SK-N-SH (cell line): ENCODE measurements at regions not wholly inside any gene's neighbourhood (a gene's known extent, or its start where the extent isn't known, plus 50 kb on each side); places are given as distances from the start of the nearest gene placed in this dataset.

ENCODE experiments used
- CTCF ChIA-PET: fragments of 300-600, 350-600 bp; formaldehyde crosslinking; extraction: SDS; loops from one replicate; lab custom pipeline; 2021; lab: Yijun Ruan, JAX
- POLR2A ChIA-PET: fragments of 350-600 bp; sonication (Branson Sonifier 250); formaldehyde crosslinking; extraction: SDS; loops from one replicate; lab custom pipeline; 2020; ENCODE audit warnings: antibody characterized with exemption, inconsistent platforms; lab: Yijun Ruan, JAX
- DNase-seq: peaks from one replicate; pipeline ENCODE4 v3.0.0; 2012
- H2AFZ ChIP-seq: fragments of 200-600 bp; sonication (generic); 2 replicates; pipeline ENCODE4 v1.8.1; 2016; ENCODE audit warnings: antibody characterized with exemption, mild to moderate bottlenecking, low read depth
- H3F3A ChIP-seq: fragments of 200-600 bp; sonication (generic); replicated peaks from 2 replicates; pipeline ENCODE3; 2016; ENCODE audit warnings: antibody characterized with exemption, mild to moderate bottlenecking; ENCODE audit not compliant: insufficient read depth
- H3K27ac ChIP-seq, 2 experiments: fragments of 200-500 bp in 1 of 2; fragments of 200-600 bp in 1 of 2; sonication (Bioruptor generic) in 1 of 2; sonication (generic), shearing (Covaris generic) in 1 of 2; 2 replicates each; pipeline versions ENCODE4 v1.5.1 to v1.6.1; 2014 to 2016; ENCODE audit warnings: low read depth in 2 of 2, inconsistent platforms in 1 of 2, low read length in 1 of 2, mild to moderate bottlenecking in 1 of 2, mixed read lengths in 1 of 2
- H3K27me3 ChIP-seq: fragments of 200-600 bp; sonication (generic), shearing (Covaris generic); 2 replicates; pipeline ENCODE4 v1.6.1; 2016; ENCODE audit warnings: mixed run types; ENCODE audit not compliant: insufficient read depth
- H3K36me3 ChIP-seq, 2 experiments: fragments of 200-500 bp in 1 of 2; fragments of 200-600 bp in 1 of 2; sonication (Bioruptor generic) in 1 of 2; sonication (generic) in 1 of 2; replicated peaks in 1 of 2; 2 replicates each; pipeline versions ENCODE3 to v1.5.1; 2014 to 2016; ENCODE audit warnings: low read length in 1 of 2, mild to moderate bottlenecking in 1 of 2; ENCODE audit not compliant: insufficient read depth in 2 of 2, control insufficient read depth in 1 of 2
- H3K4me1 ChIP-seq, 2 experiments: fragments of 200-500 bp in 1 of 2; fragments of 200-600 bp in 1 of 2; sonication (Bioruptor generic) in 1 of 2; sonication (generic), shearing (Covaris generic) in 1 of 2; 2 replicates each; pipeline versions ENCODE4 v1.5.1 to v1.6.1; 2014 to 2016; ENCODE audit warnings: low read depth in 1 of 2, low read length in 1 of 2, mixed run types in 1 of 2; ENCODE audit not compliant: insufficient read depth in 2 of 2, control insufficient read depth in 1 of 2
- H3K4me2 ChIP-seq: fragments of 200-600 bp; sonication (generic), shearing (Covaris generic); 2 replicates; pipeline ENCODE4 v1.6.1; 2017; ENCODE audit warnings: mixed run types
- H3K4me3 ChIP-seq, 2 experiments: fragments of 200-500 bp in 1 of 2; fragments of 200-600 bp in 1 of 2; sonication (Bioruptor generic) in 1 of 2; sonication (generic), shearing (Covaris generic) in 1 of 2; 2 replicates each; pipeline versions ENCODE4 v1.5.1 to v1.8.1; 2014 to 2016; ENCODE audit warnings: low read depth in 2 of 2, inconsistent platforms in 1 of 2, low read length in 1 of 2, mild to moderate bottlenecking in 1 of 2, mixed read lengths in 1 of 2, moderate library complexity in 1 of 2
- H3K79me2 ChIP-seq: fragments of 200-600 bp; sonication (generic); 2 replicates; pipeline ENCODE4 v1.8.1; 2017; ENCODE audit warnings: mild to moderate bottlenecking; ENCODE audit not compliant: insufficient read depth
- H3K9ac ChIP-seq: fragments of 200-600 bp; sonication (generic); 2 replicates; pipeline ENCODE4 v1.6.1; 2017; ENCODE audit warnings: mixed run types
- H3K9me2 ChIP-seq: fragments of 200-600 bp; sonication (generic); 2 replicates; pipeline ENCODE4 v1.6.1; 2017; ENCODE audit warnings: mixed run types
- H3K9me3 ChIP-seq: fragments of 200-600 bp; sonication (generic); 2 replicates; pipeline ENCODE4 v1.6.1; 2017; ENCODE audit warnings: mixed run types, mild to moderate bottlenecking, moderate library complexity
- H4K20me1 ChIP-seq: fragments of 200-600 bp; sonication (generic); 2 replicates; pipeline ENCODE4 v1.6.1; 2017; ENCODE audit warnings: mild to moderate bottlenecking, mixed run types; ENCODE audit not compliant: insufficient read depth
- ELF1 ChIP-seq: IDR thresholded peaks from 2 replicates; pipeline ENCODE4 v1.4.0; 2012
- EP300 ChIP-seq, 2 experiments: IDR thresholded peaks; 2 replicates each; pipeline versions ENCODE4 v1.4.0 to v1.6.1; 2012; ENCODE audit warnings: borderline replicate concordance in 1 of 2, low read depth in 1 of 2, low read length in 1 of 2
- EZH2phosphoT487 ChIP-seq: fragments of 200-600 bp; sonication (generic); IDR thresholded peaks from 2 replicates; pipeline ENCODE4 v1.6.1; 2017; ENCODE audit warnings: low read depth, mixed run types, mild to moderate bottlenecking, antibody characterized with exemption, moderate library complexity, borderline replicate concordance
- FOXM1 ChIP-seq: IDR thresholded peaks from 2 replicates; pipeline ENCODE4 v1.4.0; 2012; ENCODE audit warnings: low read depth, mild to moderate bottlenecking
- GATA2 ChIP-seq: sonication (generic); formaldehyde crosslinking; IDR thresholded peaks from 2 replicates; pipeline ENCODE4 v1.5.0; 2020; ENCODE audit warnings: mild to moderate bottlenecking, missing genetic modification reagents
- JUND ChIP-seq: IDR thresholded peaks from 2 replicates; pipeline ENCODE4 v1.4.0; 2012
- MEF2A ChIP-seq: IDR thresholded peaks from 2 replicates; pipeline ENCODE4 v1.4.0; 2012; ENCODE audit warnings: low read depth, borderline replicate concordance
- MXI1 ChIP-seq: IDR thresholded peaks from 2 replicates; pipeline ENCODE4 v1.6.1; 2012; ENCODE audit warnings: mild to moderate bottlenecking, low read depth, low read length, improper control_type of control experiment
- NFIC ChIP-seq: IDR thresholded peaks from 2 replicates; pipeline ENCODE4 v1.4.0; 2012; ENCODE audit warnings: borderline replicate concordance
- NRF1 ChIP-seq: IDR thresholded peaks from 2 replicates; pipeline ENCODE4 v1.6.1; 2012; ENCODE audit warnings: low read depth, mild to moderate bottlenecking, low read length
- POLR2AphosphoS5 ChIP-seq: IDR thresholded peaks from 2 replicates; pipeline ENCODE4 v1.6.1; 2012; ENCODE audit warnings: low read depth, low read length
- RCOR1 ChIP-seq: fragments of 150-350 bp; IDR thresholded peaks from 2 replicates; pipeline ENCODE4 v1.6.1; 2017; ENCODE audit warnings: antibody characterized with exemption, low read length
- REST ChIP-seq: IDR thresholded peaks from 2 replicates; pipeline ENCODE4 v1.6.1; 2012; ENCODE audit warnings: mild to moderate bottlenecking, low read depth, low read length, moderate library complexity
- RFX5 ChIP-seq: IDR thresholded peaks from 2 replicates; pipeline ENCODE4 v1.6.1; 2012; ENCODE audit warnings: mild to moderate bottlenecking, improper control_type of control experiment, low read length
- RXRA ChIP-seq: IDR thresholded peaks from 2 replicates; pipeline ENCODE4 v1.4.0; 2012; ENCODE audit warnings: low read depth, mild to moderate bottlenecking, borderline replicate concordance
- SIN3A ChIP-seq: IDR thresholded peaks from 2 replicates; pipeline ENCODE4 v1.6.1; 2012; ENCODE audit warnings: low read depth, mild to moderate bottlenecking, low read length, moderate library complexity, borderline replicate concordance
- TAF1 ChIP-seq: IDR thresholded peaks from 2 replicates; pipeline ENCODE4 v1.6.1; 2012; ENCODE audit warnings: low read depth, mild to moderate bottlenecking, low read length, moderate library complexity, borderline replicate concordance
- TEAD4 ChIP-seq: IDR thresholded peaks from 2 replicates; pipeline ENCODE4 v1.4.0; 2012; ENCODE audit warnings: mild to moderate bottlenecking, borderline replicate concordance; ENCODE audit not compliant: insufficient read depth
- ZBTB33 ChIP-seq: IDR thresholded peaks from 2 replicates; pipeline ENCODE4 v1.4.0; 2012; ENCODE audit warnings: low read depth, borderline replicate concordance
- WGBS: methylation state at CpG from one replicate; pipeline ENCODE4 v1.1.6; 2017; ENCODE audit warnings: low lambda C conversion rate; 5-methylcytosine and 5-hydroxymethylcytosine counted together

GRCh38 chr19:29048873-29049272, 164.1 kb downstream of the UQCRFS1 start (continued):
- no peak for TF ChIP-seq RCOR1
- TF ChIP-seq GATA2 (CRISPR knock-in tag): no peak
- no peak for TF ChIP-seq MXI1
- TF ChIP-seq TAF1: no peak
- TF ChIP-seq POLR2AphosphoS5: no peak

GRCh38 chr19:29045679-29046254, 167.2 kb downstream of the UQCRFS1 start:
- Histone ChIP-seq H3K9me2 (no peaks in the 10 kb centered on the region), H3K36me3 (no peaks in the 10 kb centered on the region), H3K4me2 (no peak overlapping the region), H3K27me3 (peaks cover 16% of the 10 kb centered on the region; the same call in 1 of the 2 replicates), H4K20me1 (no peaks in the 10 kb centered on the region), H3K9ac (no peak overlapping the region), H3F3A (no peaks in the 10 kb centered on the region), H2AFZ (no peak overlapping the region), H3K4me3 (no peak overlapping the region), H3K9me3 (no peaks in the 10 kb centered on the region), H3K4me1 (no peaks in the 10 kb centered on the region), H3K79me2 (no peaks in the 10 kb centered on the region), H3K27ac (no peak overlapping the region)
- no peak for DNase-seq
- TF ChIP-seq GATA2 (CRISPR knock-in tag) (no peak), NFIC (no peak), RCOR1 (no peak), RFX5 (no peak), SIN3A (no peak), ELF1 (no peak), EP300 (IDR thresholded peaks at IDR 0.05; ENCODE audit: borderline replicate concordance in 1 of 2, low read depth in 1 of 2, low read length in 1 of 2) (no peak), MEF2A (no peak), RXRA (no peak), TEAD4 (no peak), JUND (no peak), ZBTB33 (no peak), NRF1 (no peak), FOXM1 (no peak), EZH2phosphoT487 (no peak), REST (no peak)
- 14% methylated on average over 5 of the region's 7 CpGs for WGBS
- POLR2A ChIA-PET: no interaction called here
- CTCF ChIA-PET: no interaction called here
